K562 (cell line): ENCODE measurements at regions not wholly inside any gene's neighbourhood (a gene's known extent, or its start where the extent isn't known, plus 50 kb on each side); places are given as distances from the start of the nearest gene placed in this dataset.

Source experiments
- ATAC-seq: fragments of 200-7000 bp; cut with Tn5 transposase; 3 replicates; pipeline ENCODE4 v1.9.1; 2020; ENCODE audit warnings: moderate library complexity
- BruUV-seq: library from RNA; stranded (reverse); fragments of 400-500 nt; replicated peaks from 2 replicates; lab custom pipeline; 2021; lab: Mats Ljungman, UMichigan
- CTCF ChIA-PET: fragments of 300-600 bp; formaldehyde crosslinking; extraction: SDS; loops from one replicate; lab custom pipeline; 2021; ENCODE audit warnings: low intra/inter-chr PET ratio; lab: Yijun Ruan, JAX
- POLR2A ChIA-PET: fragments of 300-600, 350-650 bp; sonication (Branson Sonifier 250); formaldehyde crosslinking; extraction: SDS; loops from one replicate; lab custom pipeline; 2021; ENCODE audit warnings: antibody characterized with exemption, inconsistent platforms; lab: Yijun Ruan, JAX
- DNase-seq, 4 experiments: peaks; one replicate each; pipeline versions ENCODE4 v3.0.0 to v3.0.0-alpha.2; 2011 to 2018; ENCODE audit warnings: low spot score in 3 of 4, mixed read lengths in 3 of 4; ENCODE audit errors: extremely low read depth in 1 of 4
- FAIRE-seq: peaks from 2 replicates; lab custom pipeline; 2011; peaks lifted over from hg19 to GRCh38; lab: Jason Lieb, UNC
- H2AFZ ChIP-seq: 2 replicates; pipeline ENCODE4 v1.6.0; 2011; ENCODE audit warnings: low read depth, low read length, control low read depth, inconsistent platforms
- H3K27ac ChIP-seq: fragments of 200-600 bp; 3 replicates; pipeline ENCODE4 v1.8.0; 2011; ENCODE audit warnings: low read depth, mild to moderate bottlenecking, control low read depth, inconsistent platforms, low read length, moderate library complexity, mixed read lengths; ENCODE audit errors: extremely low read depth
- H3K27me3 ChIP-seq, 2 experiments: fragments of 300-600 bp in 1 of 2; 2 replicates in 1 of 2; 3 replicates in 1 of 2; pipeline versions ENCODE4 v1.6.0 to v1.8.0; 2011; ENCODE audit warnings: inconsistent platforms in 2 of 2, low read length in 2 of 2, mild to moderate bottlenecking in 1 of 2, mixed read lengths in 1 of 2, moderate library complexity in 1 of 2; ENCODE audit not compliant: control insufficient read depth in 2 of 2, insufficient read depth in 2 of 2
- H3K36me3 ChIP-seq: fragments of 300-600 bp; 3 replicates; pipeline ENCODE4 v1.8.0; 2011; ENCODE audit warnings: mild to moderate bottlenecking, low read length, inconsistent platforms; ENCODE audit not compliant: control insufficient read depth, insufficient read depth
- H3K4me1 ChIP-seq, 2 experiments: fragments of 200-600 bp in 1 of 2; replicated peaks in 1 of 2; 2 replicates in 1 of 2; 3 replicates in 1 of 2; pipeline versions ENCODE4 v1.5.1 to v1.8.0; 2011; ENCODE audit warnings: inconsistent platforms in 2 of 2, low read length in 2 of 2, mild to moderate bottlenecking in 1 of 2, mixed read lengths in 1 of 2, moderate library complexity in 1 of 2; ENCODE audit not compliant: control insufficient read depth in 2 of 2, insufficient read depth in 2 of 2
- H3K4me2 ChIP-seq: 2 replicates; pipeline ENCODE4 v1.6.1; 2011; ENCODE audit warnings: low read length, control low read depth, inconsistent platforms, mixed read lengths; ENCODE audit not compliant: insufficient read depth
- H3K4me3 ChIP-seq: fragments of 200-600 bp; sonication (generic), shearing (Covaris generic); 2 replicates; pipeline ENCODE4 v1.5.1; 2016; ENCODE audit warnings: control low read depth, inconsistent platforms
- H3K79me2 ChIP-seq: fragments of 200-600 bp; 3 replicates; pipeline ENCODE4 v1.8.0; 2011; ENCODE audit warnings: low read length, inconsistent platforms; ENCODE audit not compliant: control insufficient read depth, insufficient read depth
- H3K9ac ChIP-seq, 2 experiments: 2 replicates each; pipeline versions ENCODE4 v1.6.0 to v1.6.1; 2011; ENCODE audit warnings: low read depth in 2 of 2, low read length in 2 of 2, control low read depth in 1 of 2, inconsistent platforms in 1 of 2, mild to moderate bottlenecking in 1 of 2, mixed read lengths in 1 of 2; ENCODE audit not compliant: insufficient read depth in 1 of 2
- H3K9me1 ChIP-seq: one replicate; pipeline ENCODE4 v1.6.0; 2011; ENCODE audit warnings: inconsistent platforms, mild to moderate bottlenecking, low read length, moderate library complexity; ENCODE audit not compliant: control insufficient read depth, insufficient read depth
- H3K9me3 ChIP-seq: replicated peaks from 2 replicates; pipeline ENCODE4 v1.5.1; 2011; ENCODE audit warnings: low read depth, low read length, inconsistent platforms; ENCODE audit not compliant: control insufficient read depth, insufficient read depth
- H4K20me1 ChIP-seq: replicated peaks from 2 replicates; pipeline ENCODE4 v1.6.1; 2011; ENCODE audit warnings: low read length, inconsistent platforms, mixed read lengths; ENCODE audit not compliant: control insufficient read depth, insufficient read depth
- ATF4 ChIP-seq: fragments of 450-650 bp; formaldehyde crosslinking; IDR thresholded peaks from 2 replicates; pipeline ENCODE4 v1.4.0; 2022; ENCODE audit warnings: mild to moderate bottlenecking, moderate library complexity
- CGGBP1 ChIP-seq: fragments of 250-450 bp; sonication (Bioruptor Pico); IDR thresholded peaks from 2 replicates; pipeline ENCODE4 v1.9.0; 2021; ENCODE audit warnings: mild to moderate bottlenecking
- E2F4 ChIP-seq: sonication (generic); formaldehyde crosslinking; IDR thresholded peaks from 2 replicates; pipeline ENCODE4 v1.8.0; 2022; ENCODE audit warnings: mild to moderate bottlenecking, low read depth, missing genetic modification reagents
- MIER1 ChIP-seq: fragments of 450-650 bp; IDR thresholded peaks from 2 replicates; pipeline ENCODE4 v1.6.1; 2016; ENCODE audit warnings: antibody characterized with exemption, mild to moderate bottlenecking, low read depth
- MYC ChIP-seq, 2 experiments: fragments of 250-450 bp in 1 of 2; sonication (Bioruptor Pico) in 1 of 2; IDR thresholded peaks; 2 replicates each; pipeline versions ENCODE4 v1.5.1 to v1.6.1; 2012 to 2021; ENCODE audit warnings: low read depth in 2 of 2, borderline replicate concordance in 1 of 2, improper control_type of control experiment in 1 of 2, low read length in 1 of 2, mild to moderate bottlenecking in 1 of 2, moderate library complexity in 1 of 2
- NR2F6 ChIP-seq: fragments of 450-650 bp; formaldehyde crosslinking; IDR thresholded peaks from 2 replicates; pipeline ENCODE4 v1.4.0; 2020; ENCODE audit warnings: mild to moderate bottlenecking
- PTBP1 ChIP-seq: fragments of 200-400 bp; formaldehyde crosslinking; IDR thresholded peaks from 2 replicates; pipeline ENCODE4 v1.6.1; 2017; ENCODE audit warnings: low read depth, low read length
- ZNF133 ChIP-seq: fragments of 250-450 bp; sonication (Bioruptor Pico); IDR thresholded peaks from 2 replicates; pipeline ENCODE4 v1.4.0; 2020; ENCODE audit warnings: mild to moderate bottlenecking
- ZNF79 ChIP-seq: fragments of 250-450 bp; sonication (Bioruptor Pico); IDR thresholded peaks from 2 replicates; pipeline ENCODE4 v1.4.0; 2020; ENCODE audit warnings: low read depth, mild to moderate bottlenecking, moderate library complexity
- WGBS: fragments of 100-300 bp; shearing (Covaris generic); methylation state at CpG from one replicate; pipeline ENCODE4 v1.1.6; 2016; ENCODE audit warnings: low coverage, mixed read lengths; ENCODE audit not compliant: insufficient coverage; ENCODE audit errors: missing lambda C conversion rate; 5-methylcytosine and 5-hydroxymethylcytosine counted together
- in situ Hi-C: fragments of 300-500 bp; cut with MboI; formaldehyde crosslinking; loops from 4 replicates; pipeline ENCODE4 v1.15.0; 2018; ENCODE audit warnings: inconsistent platforms, mixed read lengths
- intact Hi-C: fragments of 100-400 bp; cut with micrococcal nuclease; formaldehyde crosslinking; loops from 2 replicates; pipeline ENCODE4 v1.14.2; 2022
- TF ChIP-seq, protein P1 (sequence below): fragments of 250-450 bp; sonication (Bioruptor Pico); IDR thresholded peaks from 2 replicates; pipeline ENCODE4 v1.5.1; 2021; ENCODE audit warnings: mild to moderate bottlenecking
- TF ChIP-seq, protein P2 (sequence below): fragments of 450-650 bp; IDR thresholded peaks from 2 replicates; pipeline ENCODE4 v1.6.1; 2016; ENCODE audit warnings: borderline replicate concordance

GRCh38 chr2:181169503-181169902, 189.1 kb downstream of the UBE2E3 start:
- DNase-seq = no peak
- FAIRE-seq = no peak
- no TSS peak for BruUV-seq
- H3K79me2 ChIP-seq = no peaks in the 10 kb centered on the region
- intact Hi-C loops (no loop called here), in situ Hi-C loops (no loop called here)
- H3K9me1 ChIP-seq = no peaks in the 10 kb centered on the region
- no peak overlapping the region for H3K4me3 ChIP-seq
- no peaks in the 10 kb centered on the region for H4K20me1 ChIP-seq
- TF ChIP-seq PTBP1 (no peak), CGGBP1 (no peak), ATF4 (no peak), MYC (IDR thresholded peaks at IDR 0.05; ENCODE audit: low read depth, low read length) (no peak), MYC (CRISPR knock-in tag; IDR thresholded peaks at IDR 0.05; ENCODE audit: borderline replicate concordance, low read depth) (no peak), MIER1 (no peak), ZNF133 (no peak), ZNF79 (CRISPR knock-in tag) (no peak), NR2F6 (CRISPR knock-in tag) (no peak), E2F4 (no peak)
- TF ChIP-seq, protein P1, sequence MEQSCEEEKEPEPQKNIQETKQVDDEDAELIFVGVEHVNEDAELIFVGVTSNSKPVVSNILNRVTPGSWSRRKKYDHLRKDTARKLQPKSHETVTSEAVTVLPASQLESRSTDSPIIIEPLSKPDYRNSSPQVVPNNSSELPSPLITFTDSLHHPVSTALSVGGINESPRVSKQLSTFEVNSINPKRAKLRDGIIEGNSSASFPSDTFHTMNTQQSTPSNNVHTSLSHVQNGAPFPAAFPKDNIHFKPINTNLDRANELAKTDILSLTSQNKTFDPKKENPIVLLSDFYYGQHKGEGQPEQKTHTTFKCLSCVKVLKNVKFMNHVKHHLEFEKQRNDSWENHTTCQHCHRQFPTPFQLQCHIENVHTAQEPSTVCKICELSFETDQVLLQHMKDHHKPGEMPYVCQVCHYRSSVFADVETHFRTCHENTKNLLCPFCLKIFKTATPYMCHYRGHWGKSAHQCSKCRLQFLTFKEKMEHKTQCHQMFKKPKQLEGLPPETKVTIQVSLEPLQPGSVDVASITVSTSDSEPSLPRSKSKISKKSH (CRISPR knock-in tag) = no peak
- TF ChIP-seq, protein P2, sequence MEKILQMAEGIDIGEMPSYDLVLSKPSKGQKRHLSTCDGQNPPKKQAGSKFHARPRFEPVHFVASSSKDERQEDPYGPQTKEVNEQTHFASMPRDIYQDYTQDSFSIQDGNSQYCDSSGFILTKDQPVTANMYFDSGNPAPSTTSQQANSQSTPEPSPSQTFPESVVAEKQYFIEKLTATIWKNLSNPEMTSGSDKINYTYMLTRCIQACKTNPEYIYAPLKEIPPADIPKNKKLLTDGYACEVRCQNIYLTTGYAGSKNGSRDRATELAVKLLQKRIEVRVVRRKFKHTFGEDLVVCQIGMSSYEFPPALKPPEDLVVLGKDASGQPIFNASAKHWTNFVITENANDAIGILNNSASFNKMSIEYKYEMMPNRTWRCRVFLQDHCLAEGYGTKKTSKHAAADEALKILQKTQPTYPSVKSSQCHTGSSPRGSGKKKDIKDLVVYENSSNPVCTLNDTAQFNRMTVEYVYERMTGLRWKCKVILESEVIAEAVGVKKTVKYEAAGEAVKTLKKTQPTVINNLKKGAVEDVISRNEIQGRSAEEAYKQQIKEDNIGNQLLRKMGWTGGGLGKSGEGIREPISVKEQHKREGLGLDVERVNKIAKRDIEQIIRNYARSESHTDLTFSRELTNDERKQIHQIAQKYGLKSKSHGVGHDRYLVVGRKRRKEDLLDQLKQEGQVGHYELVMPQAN = no peak
- H3K27me3 ChIP-seq = no peaks in the 10 kb centered on the region
- ATAC-seq = no peak
- no peak overlapping the region for H2AFZ ChIP-seq
- H3K9me3 ChIP-seq = no peaks in the 10 kb centered on the region
- WGBS = 0% methylated on average over 1 of the region's 1 CpG
- ChIA-PET CTCF (no interaction called here), POLR2A (no interaction called here)
- no peak overlapping the region for H3K9ac ChIP-seq
- H3K4me2 ChIP-seq = no peak overlapping the region
- no peak overlapping the region for H3K27ac ChIP-seq
- H3K36me3 ChIP-seq = no peaks in the 10 kb centered on the region
- no peaks in the 10 kb centered on the region for H3K4me1 ChIP-seq
